ENCODE measurements at regions not wholly inside any gene's neighbourhood (a gene's known extent, or its start where the extent isn't known, plus 50 kb on each side); places are given as distances from the start of the nearest gene placed in this dataset.

DNA sequence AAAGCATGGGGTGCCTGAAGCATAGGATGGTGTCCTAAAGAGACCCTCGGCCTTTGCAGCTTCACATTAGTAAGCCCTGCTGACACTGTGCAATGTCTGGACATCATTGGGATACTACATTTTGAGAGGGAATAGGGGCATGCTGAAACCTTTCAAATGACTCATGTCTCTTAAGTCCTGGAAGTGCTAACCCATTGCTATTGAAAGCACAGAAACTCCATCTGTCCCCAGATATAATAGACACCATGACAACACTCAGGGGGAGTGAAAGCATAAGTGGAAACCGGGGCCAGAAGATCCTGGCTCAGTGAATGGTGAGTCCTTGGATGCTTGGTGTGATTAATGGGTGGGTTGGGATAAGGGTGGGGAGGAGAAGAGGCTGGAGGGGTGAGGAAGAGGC is 595.5 kb upstream of the ID2 start:
- Mint-ChIP-seq H3K36me3 (ENCODE audit: low read depth) (no peaks in the 10 kb centered on the region), H3K27ac (no peak overlapping the region), H3K4me1 (ENCODE audit: low read depth) (no peaks in the 10 kb centered on the region), H3K27me3 (ENCODE audit: low read depth) (peaks cover 5% of the 10 kb centered on the region), H3K4me3 (no peak overlapping the region), H3K9me3 (no peaks in the 10 kb centered on the region)

GRCh38 chr2:8086796-8087479 is 594.9 kb upstream of the ID2 start:
- H3K9me3 Mint-ChIP-seq, result no peaks in the 10 kb centered on the region
- H3K27me3 Mint-ChIP-seq (ENCODE audit: low read depth), result peaks cover 5% of the 10 kb centered on the region
- H3K27ac Mint-ChIP-seq, result no peak overlapping the region
- H3K4me1 Mint-ChIP-seq (ENCODE audit: low read depth), result no peaks in the 10 kb centered on the region
- no peak overlapping the region for H3K4me3 Mint-ChIP-seq
- H3K36me3 Mint-ChIP-seq (ENCODE audit: low read depth), result no peaks in the 10 kb centered on the region

- H3K36me3 Mint-ChIP-seq (ENCODE audit: low read depth), result no peaks in the 10 kb centered on the region
- H3K27me3 Mint-ChIP-seq (ENCODE audit: low read depth), result peaks cover 5% of the 10 kb centered on the region
- H3K27ac Mint-ChIP-seq, result no peak overlapping the region
- no peaks in the 10 kb centered on the region for H3K4me1 Mint-ChIP-seq (ENCODE audit: low read depth)
- no peak overlapping the region for H3K4me3 Mint-ChIP-seq
- H3K9me3 Mint-ChIP-seq, result no peaks in the 10 kb centered on the region
Observed at GRCh38 chr2:8087480-8087840, 594.4 kb upstream of the ID2 start.

DNA sequence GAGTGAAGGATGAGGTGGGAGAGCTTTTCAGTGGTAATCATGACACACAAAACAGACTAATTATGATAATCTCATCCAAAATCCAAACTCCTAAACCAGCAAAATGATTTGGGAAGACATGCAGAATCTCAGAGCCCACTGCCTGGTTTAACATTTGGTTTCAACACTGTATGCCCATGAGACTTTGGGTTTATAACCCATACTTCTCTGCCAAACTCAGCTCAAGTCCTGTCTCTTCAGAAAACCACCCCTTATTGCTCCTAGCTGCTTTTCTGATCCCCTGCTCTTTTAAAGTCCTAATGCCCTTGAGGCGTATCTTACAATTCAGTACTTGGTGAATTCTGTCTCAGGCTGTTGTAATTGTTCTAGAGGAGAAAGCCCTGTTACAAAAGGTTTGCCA is 593.0 kb upstream of the ID2 start:
- Mint-ChIP-seq H3K27me3 (ENCODE audit: low read depth) (peaks cover 5% of the 10 kb centered on the region), H3K36me3 (ENCODE audit: low read depth) (no peaks in the 10 kb centered on the region), H3K9me3 (no peaks in the 10 kb centered on the region), H3K4me3 (no peak overlapping the region), H3K27ac (no peak overlapping the region), H3K4me1 (ENCODE audit: low read depth) (no peaks in the 10 kb centered on the region)

DNA sequence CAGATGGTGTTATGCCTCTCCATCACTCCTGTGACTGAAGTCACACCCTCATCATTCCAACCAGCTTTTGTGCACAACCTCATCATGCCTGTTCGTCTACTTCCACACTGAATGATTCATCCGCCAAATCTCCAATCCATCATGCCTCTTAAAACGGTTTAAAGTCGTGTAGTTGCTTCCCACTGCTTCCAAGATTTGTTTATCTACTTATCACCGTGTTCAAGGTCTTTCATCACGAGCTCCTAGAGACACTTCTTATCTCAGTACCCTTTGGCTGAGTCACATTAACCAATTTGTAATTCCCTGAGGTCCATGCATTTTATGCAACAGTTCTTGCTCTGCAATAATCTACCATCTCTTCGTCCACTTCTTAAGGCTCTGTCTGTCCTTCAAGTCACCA is 592.3 kb upstream of the ID2 start:
- no peaks in the 10 kb centered on the region for H3K9me3 Mint-ChIP-seq
- no peaks in the 10 kb centered on the region for H3K4me1 Mint-ChIP-seq (ENCODE audit: low read depth)
- peaks cover 4% of the 10 kb centered on the region for H3K27me3 Mint-ChIP-seq (ENCODE audit: low read depth)
- no peak overlapping the region for H3K27ac Mint-ChIP-seq
- H3K36me3 Mint-ChIP-seq (ENCODE audit: low read depth), result no peaks in the 10 kb centered on the region
- H3K4me3 Mint-ChIP-seq, result no peak overlapping the region

DNA sequence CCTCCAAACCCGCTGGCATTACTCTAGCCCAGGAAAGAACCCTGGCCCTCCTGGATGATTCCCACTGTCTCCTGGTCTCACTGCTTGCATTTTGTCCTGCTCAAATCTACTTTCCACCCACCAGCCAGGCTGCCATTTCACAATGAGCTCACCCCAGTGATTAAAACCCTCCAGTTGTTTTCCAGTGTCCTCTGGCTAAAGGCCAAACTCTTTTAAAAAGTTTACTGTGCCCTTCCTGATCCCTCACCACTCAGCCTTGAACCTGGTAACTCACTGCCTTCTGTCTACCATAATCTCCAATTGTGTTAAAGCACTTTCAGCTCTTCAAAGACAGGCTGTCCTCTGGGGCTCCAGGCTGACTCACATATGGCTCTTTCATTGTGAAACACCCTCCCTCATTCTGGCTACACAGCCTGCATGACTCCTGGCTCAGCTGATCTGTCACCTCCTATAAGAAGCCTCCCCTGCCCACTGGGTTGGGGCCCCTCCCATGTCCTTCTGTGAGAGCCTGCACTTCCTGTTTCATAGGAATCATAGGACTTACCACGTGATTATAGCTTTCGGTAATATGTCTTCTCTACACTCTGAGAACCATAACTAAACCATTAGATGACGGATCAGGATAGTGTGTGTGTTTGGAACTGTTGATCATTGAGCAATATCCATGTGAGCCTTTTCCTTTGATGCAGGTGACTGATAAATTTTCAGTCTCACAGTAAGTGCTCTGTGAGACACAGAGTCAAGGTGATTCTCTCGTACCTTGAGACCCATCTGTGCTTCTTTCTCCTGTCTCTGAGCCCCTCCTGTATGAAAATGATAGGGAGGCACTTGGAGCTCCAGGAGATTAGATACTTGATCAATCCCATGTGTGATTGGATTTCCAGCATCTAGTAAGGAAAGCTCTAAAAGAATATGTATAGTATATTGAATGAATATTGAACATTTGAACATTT is 590.8 kb upstream of the ID2 start:
- Mint-ChIP-seq H3K27me3 (ENCODE audit: low read depth) (no peaks in the 10 kb centered on the region), H3K4me1 (ENCODE audit: low read depth) (no peaks in the 10 kb centered on the region), H3K36me3 (ENCODE audit: low read depth) (no peaks in the 10 kb centered on the region), H3K9me3 (no peaks in the 10 kb centered on the region), H3K27ac (no peak overlapping the region), H3K4me3 (no peak overlapping the region)

- Mint-ChIP-seq H3K27ac (no peak overlapping the region), H3K36me3 (ENCODE audit: low read depth) (no peaks in the 10 kb centered on the region), H3K4me1 (ENCODE audit: low read depth) (no peaks in the 10 kb centered on the region), H3K4me3 (no peak overlapping the region), H3K9me3 (peaks cover 4% of the 10 kb centered on the region), H3K27me3 (ENCODE audit: low read depth) (no peaks in the 10 kb centered on the region)
Observed at GRCh38 chr2:8094526-8094925, 587.3 kb upstream of the ID2 start.

GRCh38 chr2:8095978-8096377 is 585.9 kb upstream of the ID2 start:
- Mint-ChIP-seq H3K9me3 (peaks cover 4% of the 10 kb centered on the region), H3K4me1 (ENCODE audit: low read depth) (no peaks in the 10 kb centered on the region), H3K27me3 (ENCODE audit: low read depth) (no peaks in the 10 kb centered on the region), H3K27ac (no peak overlapping the region), H3K36me3 (ENCODE audit: low read depth) (no peaks in the 10 kb centered on the region), H3K4me3 (no peak overlapping the region)

GRCh38 chr2:8096484-8096883 is 585.4 kb upstream of the ID2 start:
- Mint-ChIP-seq H3K27me3 (ENCODE audit: low read depth) (no peaks in the 10 kb centered on the region), H3K4me1 (ENCODE audit: low read depth) (no peaks in the 10 kb centered on the region), H3K36me3 (ENCODE audit: low read depth) (no peaks in the 10 kb centered on the region), H3K9me3 (peaks cover 4% of the 10 kb centered on the region), H3K4me3 (no peak overlapping the region), H3K27ac (no peak overlapping the region)

DNA sequence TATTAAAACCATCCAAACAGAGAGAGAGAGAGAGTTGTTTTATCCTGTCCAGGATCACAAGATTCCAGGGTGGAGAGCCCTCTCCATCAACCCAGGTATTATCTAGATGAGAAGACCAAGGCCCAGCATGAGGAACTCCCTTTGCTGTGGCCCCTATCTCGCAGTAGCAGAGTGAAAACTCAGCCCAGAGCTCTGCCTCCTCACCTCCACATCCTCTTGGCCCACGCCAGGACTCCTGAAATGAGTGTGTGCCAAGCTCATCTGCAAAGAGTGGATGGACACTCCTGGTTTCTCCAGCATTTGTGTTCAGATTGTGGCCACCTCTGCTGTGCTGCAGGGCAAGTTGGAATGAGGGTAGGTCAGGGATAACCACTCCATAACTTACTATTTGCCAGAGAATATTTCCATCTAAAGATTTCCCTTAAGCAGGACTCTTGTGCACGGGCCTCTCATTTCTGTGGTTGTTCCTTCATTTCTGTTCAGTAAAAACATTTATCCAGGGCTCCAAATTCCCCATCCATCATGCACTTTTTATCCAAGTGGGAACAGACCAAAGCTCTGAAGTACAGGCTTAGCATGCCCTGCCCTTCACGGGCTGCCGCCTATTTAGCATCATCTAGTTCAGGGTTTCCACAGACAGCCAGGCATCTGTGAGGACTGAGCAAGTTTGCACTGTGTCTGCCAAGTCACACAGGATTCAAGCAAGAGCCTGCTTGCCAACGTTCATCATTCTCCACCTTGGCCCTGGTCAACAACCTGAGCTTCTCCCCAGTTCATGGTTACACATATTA is 583.2 kb upstream of the ID2 start:
- no peaks in the 10 kb centered on the region for H3K27me3 Mint-ChIP-seq (ENCODE audit: low read depth)
- H3K9me3 Mint-ChIP-seq, result peaks cover 4% of the 10 kb centered on the region
- H3K27ac Mint-ChIP-seq, result no peak overlapping the region
- H3K36me3 Mint-ChIP-seq (ENCODE audit: low read depth), result peaks cover under 1% of the 10 kb centered on the region
- H3K4me3 Mint-ChIP-seq, result no peak overlapping the region
- no peaks in the 10 kb centered on the region for H3K4me1 Mint-ChIP-seq (ENCODE audit: low read depth)

GRCh38 chr2:8099267-8099582 is 582.6 kb upstream of the ID2 start:
- Mint-ChIP-seq H3K4me1 (ENCODE audit: low read depth) (no peaks in the 10 kb centered on the region), H3K36me3 (ENCODE audit: low read depth) (peaks cover 3% of the 10 kb centered on the region), H3K9me3 (peaks cover 4% of the 10 kb centered on the region), H3K27me3 (ENCODE audit: low read depth) (no peaks in the 10 kb centered on the region), H3K27ac (no peak overlapping the region), H3K4me3 (no peak overlapping the region)

GRCh38 chr2:8101614-8102277 is 580.1 kb upstream of the ID2 start:
- Mint-ChIP-seq H3K9me3 (peaks cover 4% of the 10 kb centered on the region), H3K27ac (no peak overlapping the region), H3K4me1 (ENCODE audit: low read depth) (peaks cover under 1% of the 10 kb centered on the region), H3K36me3 (ENCODE audit: low read depth) (peaks cover 3% of the 10 kb centered on the region), H3K4me3 (no peak overlapping the region), H3K27me3 (ENCODE audit: low read depth) (peaks cover 15% of the 10 kb centered on the region)

DNA sequence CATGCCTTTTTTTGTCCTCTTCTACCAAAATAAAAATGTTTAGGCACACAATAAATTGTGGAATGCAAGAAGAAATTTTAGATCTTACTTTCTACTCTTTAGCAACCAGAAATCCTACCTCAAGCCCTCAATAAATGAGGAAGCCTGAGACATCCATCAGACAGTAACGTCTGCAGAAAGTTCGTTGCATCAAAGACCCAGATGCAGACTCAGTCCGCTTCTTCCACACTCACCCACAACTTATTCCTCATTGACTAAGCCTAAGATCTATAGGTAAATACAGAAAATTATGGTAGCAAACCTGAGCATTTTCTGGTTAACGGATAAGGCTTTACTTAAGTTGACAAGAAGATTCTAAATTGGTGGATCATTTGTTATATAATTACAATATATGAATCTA is 579.4 kb upstream of the ID2 start:
- H3K36me3 Mint-ChIP-seq (ENCODE audit: low read depth), result peaks cover 3% of the 10 kb centered on the region
- peaks cover 4% of the 10 kb centered on the region for H3K9me3 Mint-ChIP-seq
- H3K4me3 Mint-ChIP-seq, result no peak overlapping the region
- H3K27ac Mint-ChIP-seq, result no peak overlapping the region
- H3K4me1 Mint-ChIP-seq (ENCODE audit: low read depth), result peaks cover 4% of the 10 kb centered on the region
- peaks cover 15% of the 10 kb centered on the region for H3K27me3 Mint-ChIP-seq (ENCODE audit: low read depth)

GRCh38 chr2:8103085-8103708 is 578.7 kb upstream of the ID2 start:
- Mint-ChIP-seq H3K36me3 (ENCODE audit: low read depth) (peaks cover 3% of the 10 kb centered on the region), H3K4me1 (ENCODE audit: low read depth) (peaks cover 12% of the 10 kb centered on the region), H3K9me3 (peaks cover 4% of the 10 kb centered on the region), H3K27me3 (ENCODE audit: low read depth) (peaks cover 15% of the 10 kb centered on the region), H3K27ac (no peak overlapping the region), H3K4me3 (no peak overlapping the region)
